GM19468 (cell line): ENCODE measurements at regions not wholly inside any gene's neighbourhood (a gene's known extent, or its start where the extent isn't known, plus 50 kb on each side); places are given as distances from the start of the nearest gene placed in this dataset.

Experiments
- ATAC-seq: cut with Tn5 transposase; IDR thresholded peaks from one replicate; pipeline ENCODE4 v1.9.1; 2021; ENCODE audit warnings: mild to moderate bottlenecking, moderate library complexity, moderate number of reproducible peaks; ENCODE audit not compliant: unreplicated experiment; ENCODE audit errors: extremely low read depth

GRCh38 chr4:140250989-140251552 is 97.1 kb upstream of the MAML3 start:
- ATAC-seq: no peak

- ATAC-seq: no peak
These were observed 95.4 kb upstream of the MAML3 start for GRCh38 chr4:140249351-140249750.

GRCh38 chr4:140247237-140247636 is 93.3 kb upstream of the MAML3 start:
- no peak for ATAC-seq

- no peak for ATAC-seq
These were observed 92.2 kb upstream of the MAML3 start for GRCh38 chr4:140246216-140246615.

- no peak for ATAC-seq
These were observed 90.3 kb upstream of the MAML3 start for GRCh38 chr4:140244328-140244727.

- peak; percentile 31 for ATAC-seq
These were observed 89.3 kb upstream of the MAML3 start for GRCh38 chr4:140243278-140243753.

- no peak for ATAC-seq
These were observed 88.6 kb upstream of the MAML3 start for GRCh38 chr4:140242357-140243277.

GRCh38 chr4:140240237-140240636 is 86.3 kb upstream of the MAML3 start:
- ATAC-seq: no peak

GRCh38 chr4:140239311-140239710 is 85.3 kb upstream of the MAML3 start:
- no peak for ATAC-seq

GRCh38 chr4:140238351-140239056 is 84.5 kb upstream of the MAML3 start:
- ATAC-seq: no peak

GRCh38 chr4:140237616-140238350 is 83.8 kb upstream of the MAML3 start:
- no peak for ATAC-seq

- no peak for ATAC-seq
These were observed 82.7 kb upstream of the MAML3 start for GRCh38 chr4:140236654-140237169.

GRCh38 chr4:140234697-140235060 is 80.7 kb upstream of the MAML3 start:
- no peak for ATAC-seq

GRCh38 chr4:140233791-140234696 is 80.1 kb upstream of the MAML3 start:
- no peak for ATAC-seq

- no peak for ATAC-seq
These were observed 75.9 kb upstream of the MAML3 start for GRCh38 chr4:140229881-140230280.

GRCh38 chr4:140227286-140227685 is 73.3 kb upstream of the MAML3 start:
- ATAC-seq: no peak

- ATAC-seq: no peak
These were observed 69.2 kb upstream of the MAML3 start for GRCh38 chr4:140223056-140223810.

GRCh38 chr4:140222171-140222570 is 68.2 kb upstream of the MAML3 start:
- ATAC-seq: no peak
